ENCODE measurements at regions not wholly inside any gene's neighbourhood (a gene's known extent, or its start where the extent isn't known, plus 50 kb on each side); places are given as distances from the start of the nearest gene placed in this dataset.

- no peak for DNase-seq (ENCODE audit: extremely low spot score)
- no peak overlapping the region for H3K4me3 ChIP-seq
- H3K36me3 ChIP-seq: no peaks in the 10 kb centered on the region
- H3K9me3 ChIP-seq: no peaks in the 10 kb centered on the region
- peaks cover 15 to 27% (median 20%) of the 10 kb centered on the region in 4 donors for H3K4me1 ChIP-seq
- WGBS: 48% methylated on average over 2 of the region's 7 CpGs
- H3K27ac ChIP-seq (replicated peaks in 1 of 4): peak overlapping the region in 3 of 4 donors; percentile 19 to 44 (median 27)
- no peak for TF ChIP-seq CTCF (IDR thresholded peaks at IDR 0.05)
- TF ChIP-seq POLR2A (IDR thresholded peaks at IDR 0.05; ENCODE audit: low read depth): no peak
- no peak for TF ChIP-seq POLR2AphosphoS5 (IDR thresholded peaks at IDR 0.05)
- no peak for TF ChIP-seq EP300 (IDR thresholded peaks at IDR 0.05)
- H3K27me3 ChIP-seq: peaks cover 0 to 24% (median 0%) of the 10 kb centered on the region in 4 donors
- intact Hi-C loops (cut with DNase I): no loop called here
Measured at GRCh38 chr20:58021481-58021880, 207.0 kb downstream of the ANKRD60 start.

DNA sequence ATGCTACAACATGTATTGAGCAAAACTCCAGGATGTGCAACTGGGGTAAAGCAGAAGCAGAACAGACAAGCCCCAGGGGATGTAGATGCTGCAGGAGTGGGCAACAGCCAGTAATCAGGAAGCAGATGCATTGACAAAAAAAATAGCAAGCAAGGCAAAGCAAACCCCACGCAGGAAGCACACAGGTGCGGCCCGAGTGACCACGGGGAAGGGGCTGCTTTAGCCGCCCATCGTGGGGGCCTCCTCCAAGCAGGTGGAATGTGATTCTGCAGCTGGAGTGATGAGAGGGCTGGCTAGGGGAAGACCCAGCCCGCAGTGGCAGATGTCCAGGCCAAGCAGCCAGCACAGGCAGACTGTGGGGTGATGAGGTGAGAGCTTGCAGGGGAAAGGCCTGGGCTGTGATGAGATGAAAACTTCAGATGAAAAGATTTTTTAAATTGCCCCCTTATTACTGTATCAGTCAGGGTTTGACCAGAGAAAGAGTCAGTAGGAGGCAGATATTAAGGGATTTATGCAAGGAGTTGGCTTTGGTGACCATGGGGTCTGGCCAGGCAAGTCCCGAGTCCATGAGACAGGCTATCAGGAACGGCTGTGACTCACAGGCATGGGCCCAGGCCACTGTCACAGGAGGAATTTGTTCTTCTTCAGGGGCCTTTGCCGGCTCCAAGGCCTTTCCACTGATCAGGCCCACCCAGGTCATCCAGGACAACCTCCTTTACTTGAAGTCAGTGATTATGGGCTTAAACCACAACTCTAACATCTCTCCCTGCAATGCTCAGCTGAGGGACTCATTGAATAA is 207.6 kb downstream of the ANKRD60 start:
- DNase-seq (ENCODE audit: extremely low spot score): no peak
- WGBS: 66% methylated on average over 10 of the region's 10 CpGs
- H3K4me1 ChIP-seq: peaks cover 15 to 27% (median 20%) of the 10 kb centered on the region in 4 donors
- H3K4me3 ChIP-seq: no peak overlapping the region
- H3K36me3 ChIP-seq: no peaks in the 10 kb centered on the region
- TF ChIP-seq EP300 (IDR thresholded peaks at IDR 0.05) (no peak), POLR2AphosphoS5 (IDR thresholded peaks at IDR 0.05) (no peak), CTCF (IDR thresholded peaks at IDR 0.05) (no peak), POLR2A (IDR thresholded peaks at IDR 0.05; ENCODE audit: low read depth) (no peak)
- H3K9me3 ChIP-seq: no peaks in the 10 kb centered on the region
- peaks cover 0 to 24% (median 0%) of the 10 kb centered on the region in 4 donors for H3K27me3 ChIP-seq
- H3K27ac ChIP-seq (replicated peaks in 1 of 4): peak overlapping the region in 3 of 4 donors; percentile 19 to 44 (median 27)
- intact Hi-C loops (cut with DNase I): no loop called here

GRCh38 chr20:58019850-58020625 is 208.4 kb downstream of the ANKRD60 start:
- intact Hi-C loops (cut with DNase I): no loop called here
- 77% methylated on average over 8 of the region's 8 CpGs for WGBS
- peaks cover 0 to 19% (median 0%) of the 10 kb centered on the region in 4 donors for H3K27me3 ChIP-seq
- peaks cover 15 to 27% (median 20%) of the 10 kb centered on the region in 4 donors for H3K4me1 ChIP-seq
- TF ChIP-seq POLR2A (IDR thresholded peaks at IDR 0.05; ENCODE audit: low read depth) (no peak), EP300 (IDR thresholded peaks at IDR 0.05) (no peak), POLR2AphosphoS5 (IDR thresholded peaks at IDR 0.05) (no peak), CTCF (IDR thresholded peaks at IDR 0.05) (no peak)
- no peak overlapping the region for H3K4me3 ChIP-seq
- no peaks in the 10 kb centered on the region for H3K36me3 ChIP-seq
- H3K27ac ChIP-seq (replicated peaks in 1 of 4): peak overlapping the region in 2 of 4 donors; percentile 22 to 31
- DNase-seq (ENCODE audit: extremely low spot score): no peak
- no peaks in the 10 kb centered on the region for H3K9me3 ChIP-seq

DNA sequence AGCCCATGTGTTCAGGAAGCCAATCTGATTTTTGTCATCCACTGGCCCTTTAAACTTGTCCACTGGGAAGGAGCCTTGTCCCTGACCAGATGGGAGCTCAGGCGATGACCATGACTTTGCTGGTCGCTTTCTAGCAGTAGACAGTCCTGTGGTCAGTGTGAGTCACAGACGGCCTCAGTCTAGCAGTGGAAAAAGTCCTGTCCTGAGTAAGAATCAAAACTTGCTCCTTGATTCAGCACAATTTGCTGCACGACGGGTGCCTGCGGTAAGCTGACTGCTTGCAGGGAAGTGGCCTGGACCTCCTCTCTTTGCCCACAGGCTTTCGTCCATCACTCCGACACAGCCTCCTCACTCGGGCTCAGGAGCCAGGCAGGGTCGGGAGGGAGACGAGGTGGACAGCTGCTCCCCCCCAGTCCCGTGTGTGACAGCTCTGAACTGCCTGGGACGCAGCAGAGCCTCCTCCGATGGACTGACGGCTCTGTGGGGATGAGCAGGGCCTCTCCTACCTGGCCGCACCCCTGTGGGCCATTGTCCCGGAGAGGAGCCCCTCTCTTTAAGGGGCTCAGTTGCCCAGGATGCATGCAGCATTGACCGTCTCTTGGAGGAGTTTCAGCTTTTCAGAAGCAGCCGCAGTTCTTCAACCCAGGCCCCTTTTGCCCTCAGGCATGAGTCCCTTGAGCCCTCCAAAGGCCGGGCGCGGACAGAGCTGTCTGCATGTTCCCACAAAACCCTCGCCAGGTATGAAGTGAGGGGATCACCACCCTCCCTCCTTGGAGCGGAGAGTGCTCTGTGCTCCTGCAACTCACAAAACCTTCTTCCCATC is 209.2 kb downstream of the ANKRD60 start:
- intact Hi-C loops (cut with DNase I): no loop called here
- peaks cover 15 to 27% (median 20%) of the 10 kb centered on the region in 4 donors for H3K4me1 ChIP-seq
- no peaks in the 10 kb centered on the region for H3K9me3 ChIP-seq
- WGBS: 73% methylated on average over 22 of the region's 24 CpGs
- no peak for DNase-seq (ENCODE audit: extremely low spot score)
- H3K36me3 ChIP-seq: no peaks in the 10 kb centered on the region
- peaks cover 0 to 11% (median 0%) of the 10 kb centered on the region in 4 donors for H3K27me3 ChIP-seq
- peak overlapping the region; percentile 31 to 61 (median 55) for H3K27ac ChIP-seq (replicated peaks in 1 of 4)
- TF ChIP-seq CTCF (IDR thresholded peaks at IDR 0.05): no peak
- no peak for TF ChIP-seq POLR2AphosphoS5 (IDR thresholded peaks at IDR 0.05)
- TF ChIP-seq EP300 (IDR thresholded peaks at IDR 0.05): no peak
- TF ChIP-seq POLR2A (IDR thresholded peaks at IDR 0.05; ENCODE audit: low read depth): no peak
- H3K4me3 ChIP-seq: no peak overlapping the region
